Colonic mucosa (tissue), 4 donors: ENCODE measurements at regions not wholly inside any gene's neighbourhood (a gene's known extent, or its start where the extent isn't known, plus 50 kb on each side); places are given as distances from the start of the nearest gene placed in this dataset.

ENCODE experiments used
- DNase-seq: peaks from one replicate; pipeline ENCODE4 v3.0.0-alpha.2; 2020
- H3K27ac ChIP-seq: fragments of 200-600 bp; one replicate; pipeline ENCODE4 v1.8.0; 2021
- H3K27me3 ChIP-seq: fragments of 200-600 bp; one replicate; pipeline ENCODE4 v1.8.0; 2021
- H3K36me3 ChIP-seq: fragments of 200-600 bp; one replicate; pipeline ENCODE4 v1.8.0; 2021
- H3K4me1 ChIP-seq: fragments of 200-600 bp; one replicate; pipeline ENCODE4 v1.8.0; 2021; ENCODE audit warnings: mild to moderate bottlenecking
- H3K4me3 ChIP-seq: fragments of 200-600 bp; one replicate; pipeline ENCODE4 v1.8.0; 2021
- H3K9ac ChIP-seq, 2 donors: one replicate each; pipeline ENCODE4 v1.7.0; 2013; ENCODE audit warnings: control low read depth in 2 of 2, low read depth in 2 of 2, low read length in 2 of 2
- H3K9me3 ChIP-seq: fragments of 200-600 bp; one replicate; pipeline ENCODE4 v1.8.0; 2021
- CTCF ChIP-seq: fragments of 200-600 bp; IDR thresholded peaks from one replicate; pipeline ENCODE4 v1.8.0; 2022; ENCODE audit warnings: antibody characterized with exemption, mild to moderate bottlenecking
- intact Hi-C: fragments of 100-400 bp; cut with DNase I; formaldehyde crosslinking; loops from one replicate; pipeline ENCODE4 v1.14.1; 2022
- donor health status: healthy.
- donor health status: DM: no; HTN: no; CAD: no.
- donor health status: DM: no; HTN: no; CAD: no.

DNA sequence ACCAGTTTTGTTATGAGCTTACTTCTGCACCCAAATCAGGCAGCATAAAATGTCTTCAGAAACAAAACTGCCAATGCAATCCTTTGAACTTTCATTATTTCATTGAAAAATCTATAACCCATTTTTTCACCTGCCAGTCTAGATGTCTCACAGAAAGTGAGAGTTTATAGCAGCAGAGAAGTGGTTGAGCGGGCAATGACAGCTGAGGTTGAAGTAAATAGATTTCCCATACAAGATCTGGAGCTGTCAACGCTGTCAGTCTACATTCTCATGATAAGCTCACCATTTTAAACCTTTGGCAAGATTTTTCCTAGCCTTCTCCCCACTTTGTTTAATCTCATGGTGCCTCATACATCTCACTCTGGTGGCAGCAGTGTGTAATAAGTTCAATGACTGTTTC, 1144.9 kb upstream of the PCDH9 start:
- Histone ChIP-seq H3K36me3 (no peaks in the 10 kb centered on the region), H3K27me3 (no peaks in the 10 kb centered on the region), H3K9ac (no peak overlapping the region), H3K9me3 (no peaks in the 10 kb centered on the region), H3K4me1 (no peaks in the 10 kb centered on the region), H3K4me3 (no peak overlapping the region), H3K27ac (no peak overlapping the region)
- intact Hi-C loops = no loop called here
- TF ChIP-seq CTCF = no peak
- DNase-seq = no peak

- H3K9me3 ChIP-seq = no peaks in the 10 kb centered on the region
- no peaks in the 10 kb centered on the region for H3K27me3 ChIP-seq
- intact Hi-C loops = no loop called here
- H3K27ac ChIP-seq = no peak overlapping the region
- no peak overlapping the region for H3K4me3 ChIP-seq
- no peak for DNase-seq
- H3K4me1 ChIP-seq = no peaks in the 10 kb centered on the region
- TF ChIP-seq CTCF = no peak
- no peaks in the 10 kb centered on the region for H3K36me3 ChIP-seq
- no peak overlapping the region for H3K9ac ChIP-seq
Measured at GRCh38 chr13:68369739-68370138, 1139.6 kb upstream of the PCDH9 start.

DNA sequence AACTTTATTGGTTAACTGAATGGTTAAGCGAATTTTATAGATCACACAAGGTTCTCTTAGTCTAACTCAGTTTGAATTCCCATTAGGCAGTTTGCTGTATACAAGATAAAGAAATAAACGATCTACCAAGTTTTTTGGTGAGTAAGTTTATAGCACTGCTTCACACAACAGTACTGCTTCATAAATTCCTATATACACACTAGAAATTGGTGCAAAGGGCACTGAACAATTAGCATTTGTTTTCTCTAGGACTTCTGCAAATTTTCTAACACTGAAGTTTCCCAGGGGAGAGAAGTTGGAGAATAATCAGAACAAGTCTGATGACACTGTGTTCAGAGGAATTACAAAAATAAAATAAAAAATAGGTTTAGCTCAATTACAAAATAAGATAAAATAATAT, 1138.8 kb upstream of the PCDH9 start:
- no peak overlapping the region for H3K4me3 ChIP-seq
- no peaks in the 10 kb centered on the region for H3K36me3 ChIP-seq
- no peaks in the 10 kb centered on the region for H3K4me1 ChIP-seq
- no peaks in the 10 kb centered on the region for H3K27me3 ChIP-seq
- intact Hi-C loops = no loop called here
- H3K9me3 ChIP-seq = no peaks in the 10 kb centered on the region
- H3K27ac ChIP-seq = no peak overlapping the region
- TF ChIP-seq CTCF = no peak
- DNase-seq = no peak
- H3K9ac ChIP-seq = no peak overlapping the region

- Histone ChIP-seq H3K36me3 (no peaks in the 10 kb centered on the region), H3K4me3 (no peak overlapping the region), H3K27ac (no peak overlapping the region), H3K9ac (no peak overlapping the region), H3K27me3 (no peaks in the 10 kb centered on the region), H3K4me1 (no peaks in the 10 kb centered on the region), H3K9me3 (no peaks in the 10 kb centered on the region)
- intact Hi-C loops = no loop called here
- no peak for DNase-seq
- TF ChIP-seq CTCF = no peak
Measured at GRCh38 chr13:68359105-68359504, 1129.0 kb upstream of the PCDH9 start.

DNA sequence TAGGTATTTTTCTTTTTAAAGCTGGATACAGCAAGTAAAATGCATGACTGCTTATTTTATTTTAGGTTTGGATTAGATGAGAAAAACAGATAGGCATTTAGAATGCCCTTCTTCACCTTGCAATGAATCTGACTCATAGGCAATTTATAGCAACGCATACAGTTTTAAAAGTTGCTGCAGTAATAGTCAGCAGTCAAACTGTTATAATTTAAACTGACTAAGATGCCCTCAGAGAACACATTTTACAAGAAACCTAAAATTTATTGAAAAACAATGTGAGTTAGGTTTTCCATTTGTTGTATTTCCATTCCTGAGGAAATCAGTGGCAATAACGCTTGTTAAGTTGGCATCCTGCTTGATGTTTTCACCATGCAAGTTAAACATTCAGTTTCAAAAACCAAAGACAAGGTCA, 1128.2 kb upstream of the PCDH9 start:
- H3K4me1 ChIP-seq = no peaks in the 10 kb centered on the region
- no peak for DNase-seq
- TF ChIP-seq CTCF = no peak
- H3K4me3 ChIP-seq = no peak overlapping the region
- H3K27me3 ChIP-seq = no peaks in the 10 kb centered on the region
- H3K9ac ChIP-seq = no peak overlapping the region
- H3K27ac ChIP-seq = no peak overlapping the region
- no peaks in the 10 kb centered on the region for H3K9me3 ChIP-seq
- intact Hi-C loops = no loop called here
- no peaks in the 10 kb centered on the region for H3K36me3 ChIP-seq

GRCh38 chr13:68350554-68350953, 1120.4 kb upstream of the PCDH9 start:
- intact Hi-C loops = no loop called here
- Histone ChIP-seq H3K27me3 (no peaks in the 10 kb centered on the region), H3K4me3 (no peak overlapping the region), H3K27ac (no peak overlapping the region), H3K9me3 (no peaks in the 10 kb centered on the region), H3K36me3 (no peaks in the 10 kb centered on the region), H3K4me1 (no peaks in the 10 kb centered on the region), H3K9ac (no peak overlapping the region)
- no peak for TF ChIP-seq CTCF
- DNase-seq = no peak
